GM23338 (cell line): ENCODE measurements at regions not wholly inside any gene's neighbourhood (a gene's known extent, or its start where the extent isn't known, plus 50 kb on each side); places are given as distances from the start of the nearest gene placed in this dataset.

Experiments
- ATAC-seq: fragments of 200-7000 bp; cut with Tn5 transposase; 3 replicates; pipeline ENCODE4 v1.9.1; 2020
- DNase-seq: peaks from one replicate; pipeline ENCODE4 v3.0.0-alpha.2; 2015; ENCODE audit warnings: low spot score
- H2AFZ ChIP-seq: fragments of 200-600 bp; sonication (generic); 2 replicates; pipeline ENCODE4 v1.8.0; 2016; ENCODE audit warnings: antibody characterized with exemption, mild to moderate bottlenecking, moderate library complexity
- H3F3A ChIP-seq: fragments of 200-600 bp; sonication (generic); replicated peaks from 2 replicates; pipeline ENCODE4 v1.8.0; 2017; ENCODE audit warnings: antibody characterized with exemption, mixed run types, low read depth
- H3K27ac ChIP-seq: fragments of 200-600 bp; sonication (generic); 2 replicates; pipeline ENCODE4 v1.6.1; 2016; ENCODE audit warnings: low read depth
- H3K27me3 ChIP-seq: fragments of 200-600 bp; sonication (generic); 2 replicates; pipeline ENCODE4 v1.8.0; 2016; ENCODE audit warnings: mild to moderate bottlenecking, mixed run types, moderate library complexity; ENCODE audit not compliant: insufficient read depth
- H3K36me3 ChIP-seq: fragments of 200-600 bp; sonication (generic); 2 replicates; pipeline ENCODE4 v1.8.0; 2016; ENCODE audit warnings: mild to moderate bottlenecking; ENCODE audit not compliant: insufficient read depth
- H3K4me1 ChIP-seq: fragments of 200-600 bp; sonication (generic); 2 replicates; pipeline ENCODE4 v1.8.0; 2016; ENCODE audit warnings: mild to moderate bottlenecking, moderate library complexity; ENCODE audit not compliant: insufficient read depth
- H3K4me2 ChIP-seq: fragments of 200-600 bp; sonication (generic); 2 replicates; pipeline ENCODE4 v1.7.1; 2017; ENCODE audit warnings: mixed run types
- H3K4me3 ChIP-seq: fragments of 200-600 bp; sonication (generic); 2 replicates; pipeline ENCODE4 v1.6.1; 2016; ENCODE audit warnings: mixed run types
- H3K79me2 ChIP-seq: fragments of 200-600 bp; sonication (generic); replicated peaks from 2 replicates; pipeline ENCODE4 v1.8.0; 2017; ENCODE audit warnings: mild to moderate bottlenecking; ENCODE audit not compliant: insufficient read depth
- H3K9me2 ChIP-seq: fragments of 200-600 bp; sonication (generic); 2 replicates; pipeline ENCODE4 v1.8.0; 2017; ENCODE audit not compliant: insufficient read depth
- H4K20me1 ChIP-seq: fragments of 200-600 bp; sonication (generic); replicated peaks from 2 replicates; pipeline ENCODE4 v1.8.0; 2017; ENCODE audit warnings: mild to moderate bottlenecking; ENCODE audit not compliant: insufficient read depth
- H3K27ac Mint-ChIP-seq: 2 replicates; pipeline ENCODE4 v1.8.0; 2020; ENCODE audit warnings: inconsistent platforms, mild to moderate bottlenecking, moderate library complexity, mixed read lengths
- H3K27me3 Mint-ChIP-seq: 3 replicates; pipeline ENCODE4 v1.8.0; 2022; ENCODE audit warnings: low read depth, mild to moderate bottlenecking, moderate library complexity, mixed read lengths, inconsistent platforms; ENCODE audit not compliant: insufficient read depth, poor library complexity
- H3K36me3 Mint-ChIP-seq: 3 replicates; pipeline ENCODE4 v1.8.0; 2021; ENCODE audit warnings: low read depth, mild to moderate bottlenecking, inconsistent platforms, moderate library complexity, mixed read lengths
- H3K4me1 Mint-ChIP-seq: 3 replicates; pipeline ENCODE4 v1.8.0; 2020; ENCODE audit warnings: mild to moderate bottlenecking, inconsistent platforms, mixed read lengths
- H3K4me3 Mint-ChIP-seq: 3 replicates; pipeline ENCODE4 v1.8.0; 2021; ENCODE audit warnings: moderate library complexity, mild to moderate bottlenecking, inconsistent platforms, mixed read lengths
- H3K9me3 Mint-ChIP-seq: 3 replicates; pipeline ENCODE4 v1.8.0; 2020; ENCODE audit warnings: moderate library complexity, mild to moderate bottlenecking, inconsistent platforms, mixed read lengths
- EZH2 ChIP-seq: fragments of 200-600 bp; sonication (generic); IDR thresholded peaks from one replicate; pipeline ENCODE4 v1.8.0; 2017; ENCODE audit warnings: antibody characterized with exemption, mild to moderate bottlenecking, low read depth; ENCODE audit not compliant: unreplicated experiment
- EZH2phosphoT487 ChIP-seq: fragments of 200-600 bp; sonication (generic); IDR thresholded peaks from one replicate; pipeline ENCODE4 v1.8.1; 2018; ENCODE audit warnings: antibody characterized with exemption; ENCODE audit not compliant: unreplicated experiment
- JUNB ChIP-seq: IDR thresholded peaks from one replicate; pipeline ENCODE4 v1.6.1; 2016; ENCODE audit warnings: antibody characterized with exemption; ENCODE audit not compliant: unreplicated experiment
- NANOG ChIP-seq: IDR thresholded peaks from 2 replicates; pipeline ENCODE4 v1.6.1; 2016; ENCODE audit warnings: antibody characterized with exemption, borderline replicate concordance
- STAT1 ChIP-seq: IDR thresholded peaks from one replicate; pipeline ENCODE4 v1.6.1; 2016; ENCODE audit warnings: antibody characterized with exemption; ENCODE audit not compliant: unreplicated experiment
- ZNF114 ChIP-seq: fragments of 250-450 bp; sonication (Bioruptor Pico); IDR thresholded peaks from 2 replicates; pipeline ENCODE4 v1.5.0; 2020; ENCODE audit warnings: mild to moderate bottlenecking, moderate library complexity
- ZNF331 ChIP-seq: fragments of 250-450 bp; sonication (Bioruptor Pico); IDR thresholded peaks from 2 replicates; pipeline ENCODE4 v1.5.0; 2020; ENCODE audit warnings: low read depth, mild to moderate bottlenecking, moderate library complexity
- TF ChIP-seq, protein P1 (sequence below): IDR thresholded peaks from one replicate; pipeline ENCODE4 v1.6.1; 2018; ENCODE audit warnings: antibody characterized with exemption; ENCODE audit not compliant: unreplicated experiment
- TF ChIP-seq, protein P2 (sequence below): IDR thresholded peaks from 2 replicates; pipeline ENCODE4 v1.6.1; 2016; ENCODE audit warnings: antibody characterized with exemption
- TF ChIP-seq, protein P3 (sequence below), 2 experiments: fragments of 200-600 bp in 1 of 2; sonication (generic) in 1 of 2; conservative IDR thresholded peaks; 2 replicates each; pipeline versions ENCODE4 v1.5.1 to v1.6.1; 2016 to 2017; ENCODE audit warnings: antibody characterized with exemption in 2 of 2, low read depth in 2 of 2, mild to moderate bottlenecking in 2 of 2, moderate library complexity in 1 of 2

DNA sequence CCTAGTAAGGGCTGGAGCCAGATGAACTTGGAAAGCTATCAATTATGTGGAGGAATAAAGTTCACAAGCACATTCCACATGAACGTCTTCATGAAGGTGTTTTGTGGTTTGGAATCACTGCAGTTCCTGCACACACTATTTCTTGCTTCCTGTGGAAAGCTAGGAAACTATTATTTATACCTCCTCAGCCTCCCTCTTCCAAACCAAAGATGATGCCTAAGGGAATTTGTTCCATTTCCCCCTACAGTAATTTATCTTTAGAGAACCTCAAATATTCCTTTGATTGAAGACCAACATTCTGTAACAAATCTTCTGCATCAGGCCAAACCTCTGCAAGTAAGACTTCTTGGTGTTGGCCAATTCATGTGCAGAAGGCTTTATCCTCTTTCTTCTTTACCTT, 115.8 kb upstream of the ARHGAP20 start:
- H3K27ac Mint-ChIP-seq = no peak overlapping the region
- Histone ChIP-seq H3K4me1 (peaks cover 3% of the 10 kb centered on the region), H3K9me2 (peaks cover 7% of the 10 kb centered on the region; the same call in 1 of the 2 replicates), H3K27ac (no peak overlapping the region), H3F3A (no peaks in the 10 kb centered on the region), H3K4me3 (no peak overlapping the region), H3K27me3 (no peaks in the 10 kb centered on the region), H3K36me3 (no peaks in the 10 kb centered on the region), H3K79me2 (no peaks in the 10 kb centered on the region), H4K20me1 (no peaks in the 10 kb centered on the region), H2AFZ (no peak overlapping the region), H3K4me2 (no peak overlapping the region)
- DNase-seq (no peak), ATAC-seq (no peak)
- no peak overlapping the region for H3K4me3 Mint-ChIP-seq
- H3K36me3 Mint-ChIP-seq = no peaks in the 10 kb centered on the region
- no peaks in the 10 kb centered on the region for H3K9me3 Mint-ChIP-seq
- TF ChIP-seq EZH2 (no peak), ZNF331 (CRISPR knock-in tag) (no peak), NANOG (no peak), ZNF114 (CRISPR knock-in tag) (no peak), STAT1 (no peak), JUNB (no peak), EZH2phosphoT487 (no peak)
- TF ChIP-seq, protein P1, sequence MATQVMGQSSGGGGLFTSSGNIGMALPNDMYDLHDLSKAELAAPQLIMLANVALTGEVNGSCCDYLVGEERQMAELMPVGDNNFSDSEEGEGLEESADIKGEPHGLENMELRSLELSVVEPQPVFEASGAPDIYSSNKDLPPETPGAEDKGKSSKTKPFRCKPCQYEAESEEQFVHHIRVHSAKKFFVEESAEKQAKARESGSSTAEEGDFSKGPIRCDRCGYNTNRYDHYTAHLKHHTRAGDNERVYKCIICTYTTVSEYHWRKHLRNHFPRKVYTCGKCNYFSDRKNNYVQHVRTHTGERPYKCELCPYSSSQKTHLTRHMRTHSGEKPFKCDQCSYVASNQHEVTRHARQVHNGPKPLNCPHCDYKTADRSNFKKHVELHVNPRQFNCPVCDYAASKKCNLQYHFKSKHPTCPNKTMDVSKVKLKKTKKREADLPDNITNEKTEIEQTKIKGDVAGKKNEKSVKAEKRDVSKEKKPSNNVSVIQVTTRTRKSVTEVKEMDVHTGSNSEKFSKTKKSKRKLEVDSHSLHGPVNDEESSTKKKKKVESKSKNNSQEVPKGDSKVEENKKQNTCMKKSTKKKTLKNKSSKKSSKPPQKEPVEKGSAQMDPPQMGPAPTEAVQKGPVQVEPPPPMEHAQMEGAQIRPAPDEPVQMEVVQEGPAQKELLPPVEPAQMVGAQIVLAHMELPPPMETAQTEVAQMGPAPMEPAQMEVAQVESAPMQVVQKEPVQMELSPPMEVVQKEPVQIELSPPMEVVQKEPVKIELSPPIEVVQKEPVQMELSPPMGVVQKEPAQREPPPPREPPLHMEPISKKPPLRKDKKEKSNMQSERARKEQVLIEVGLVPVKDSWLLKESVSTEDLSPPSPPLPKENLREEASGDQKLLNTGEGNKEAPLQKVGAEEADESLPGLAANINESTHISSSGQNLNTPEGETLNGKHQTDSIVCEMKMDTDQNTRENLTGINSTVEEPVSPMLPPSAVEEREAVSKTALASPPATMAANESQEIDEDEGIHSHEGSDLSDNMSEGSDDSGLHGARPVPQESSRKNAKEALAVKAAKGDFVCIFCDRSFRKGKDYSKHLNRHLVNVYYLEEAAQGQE = no peak
- TF ChIP-seq, protein P2, sequence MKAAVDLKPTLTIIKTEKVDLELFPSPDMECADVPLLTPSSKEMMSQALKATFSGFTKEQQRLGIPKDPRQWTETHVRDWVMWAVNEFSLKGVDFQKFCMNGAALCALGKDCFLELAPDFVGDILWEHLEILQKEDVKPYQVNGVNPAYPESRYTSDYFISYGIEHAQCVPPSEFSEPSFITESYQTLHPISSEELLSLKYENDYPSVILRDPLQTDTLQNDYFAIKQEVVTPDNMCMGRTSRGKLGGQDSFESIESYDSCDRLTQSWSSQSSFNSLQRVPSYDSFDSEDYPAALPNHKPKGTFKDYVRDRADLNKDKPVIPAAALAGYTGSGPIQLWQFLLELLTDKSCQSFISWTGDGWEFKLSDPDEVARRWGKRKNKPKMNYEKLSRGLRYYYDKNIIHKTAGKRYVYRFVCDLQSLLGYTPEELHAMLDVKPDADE = no peak
- TF ChIP-seq, protein P3, sequence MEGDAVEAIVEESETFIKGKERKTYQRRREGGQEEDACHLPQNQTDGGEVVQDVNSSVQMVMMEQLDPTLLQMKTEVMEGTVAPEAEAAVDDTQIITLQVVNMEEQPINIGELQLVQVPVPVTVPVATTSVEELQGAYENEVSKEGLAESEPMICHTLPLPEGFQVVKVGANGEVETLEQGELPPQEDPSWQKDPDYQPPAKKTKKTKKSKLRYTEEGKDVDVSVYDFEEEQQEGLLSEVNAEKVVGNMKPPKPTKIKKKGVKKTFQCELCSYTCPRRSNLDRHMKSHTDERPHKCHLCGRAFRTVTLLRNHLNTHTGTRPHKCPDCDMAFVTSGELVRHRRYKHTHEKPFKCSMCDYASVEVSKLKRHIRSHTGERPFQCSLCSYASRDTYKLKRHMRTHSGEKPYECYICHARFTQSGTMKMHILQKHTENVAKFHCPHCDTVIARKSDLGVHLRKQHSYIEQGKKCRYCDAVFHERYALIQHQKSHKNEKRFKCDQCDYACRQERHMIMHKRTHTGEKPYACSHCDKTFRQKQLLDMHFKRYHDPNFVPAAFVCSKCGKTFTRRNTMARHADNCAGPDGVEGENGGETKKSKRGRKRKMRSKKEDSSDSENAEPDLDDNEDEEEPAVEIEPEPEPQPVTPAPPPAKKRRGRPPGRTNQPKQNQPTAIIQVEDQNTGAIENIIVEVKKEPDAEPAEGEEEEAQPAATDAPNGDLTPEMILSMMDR (conservative IDR thresholded peaks at IDR 0.05; ENCODE audit: low read depth in 2 of 2) = no peak
- H3K27me3 Mint-ChIP-seq = no peaks in the 10 kb centered on the region
- peaks cover 19% of the 10 kb centered on the region for H3K4me1 Mint-ChIP-seq

DNA sequence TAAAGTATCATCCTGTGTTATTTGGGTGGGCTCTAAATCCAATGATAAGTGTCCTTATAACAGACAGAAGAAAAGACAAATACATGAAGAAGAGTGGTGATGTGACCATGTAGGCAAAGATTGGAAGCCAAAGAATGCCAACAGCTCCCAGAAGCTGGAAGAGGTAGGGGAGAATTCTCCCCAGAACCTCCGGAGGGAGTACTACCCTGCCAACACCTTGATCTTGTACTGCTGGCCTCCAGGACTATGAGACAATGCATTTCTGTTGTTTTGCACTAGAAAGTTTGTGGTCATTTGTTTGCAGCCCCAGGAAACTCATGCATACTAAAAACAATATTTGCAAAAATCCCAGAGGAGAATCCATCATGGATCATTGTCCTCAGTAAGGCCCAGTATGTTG, 115.0 kb upstream of the ARHGAP20 start:
- TF ChIP-seq JUNB = no peak
- TF ChIP-seq, protein P3 (conservative IDR thresholded peaks at IDR 0.05; ENCODE audit: low read depth in 2 of 2) = peak; percentile 32 to 34
- no peak for TF ChIP-seq EZH2phosphoT487
- no peak for TF ChIP-seq EZH2
- H3K27me3 Mint-ChIP-seq = no peaks in the 10 kb centered on the region
- no peak overlapping the region for H3K4me3 Mint-ChIP-seq
- H3K4me3 ChIP-seq = no peak overlapping the region
- H3K36me3 ChIP-seq = no peaks in the 10 kb centered on the region
- no peaks in the 10 kb centered on the region for H3K27me3 ChIP-seq
- H3K27ac ChIP-seq = no peak overlapping the region
- no peaks in the 10 kb centered on the region for H3F3A ChIP-seq
- ATAC-seq (no peak), DNase-seq (peak; percentile 8)
- H3K79me2 ChIP-seq = no peaks in the 10 kb centered on the region
- peaks cover 7% of the 10 kb centered on the region; the same call in 1 of the 2 replicates for H3K9me2 ChIP-seq
- H3K27ac Mint-ChIP-seq = no peak overlapping the region
- no peak overlapping the region for H3K4me2 ChIP-seq
- no peaks in the 10 kb centered on the region for H3K9me3 Mint-ChIP-seq
- peaks cover 3% of the 10 kb centered on the region for H3K4me1 ChIP-seq
- H4K20me1 ChIP-seq = no peaks in the 10 kb centered on the region
- no peak overlapping the region for H2AFZ ChIP-seq
- H3K4me1 Mint-ChIP-seq = peaks cover 19% of the 10 kb centered on the region
- H3K36me3 Mint-ChIP-seq = no peaks in the 10 kb centered on the region
